GM13976 (cell line): ENCODE measurements at regions not wholly inside any gene's neighbourhood (a gene's known extent, or its start where the extent isn't known, plus 50 kb on each side); places are given as distances from the start of the nearest gene placed in this dataset.

Source experiments
- DNase-seq: peaks from one replicate; pipeline ENCODE4 v3.0.0; 2012; ENCODE audit warnings: low spot score
- in situ Hi-C: fragments of 300-500 bp; cut with MboI; formaldehyde crosslinking; loops from one replicate; pipeline ENCODE4 v1.12.0; 2022; ENCODE audit warnings: low sequenced_read_pairs, mixed read lengths, inconsistent platforms; ENCODE audit not compliant: unreplicated experiment
- TF ChIP-seq, protein P1 (sequence below): IDR thresholded peaks from 2 replicates; pipeline ENCODE4 v1.5.1; 2012; ENCODE audit warnings: borderline replicate concordance, mild to moderate bottlenecking; ENCODE audit not compliant: insufficient read depth; ENCODE audit errors: extremely low read depth, missing control alignments, control extremely low read depth

- in situ Hi-C loops = no loop called here
These were observed 409.4 kb upstream of the SASH1 start for GRCh38 chr6:147933224-147933623.

DNA sequence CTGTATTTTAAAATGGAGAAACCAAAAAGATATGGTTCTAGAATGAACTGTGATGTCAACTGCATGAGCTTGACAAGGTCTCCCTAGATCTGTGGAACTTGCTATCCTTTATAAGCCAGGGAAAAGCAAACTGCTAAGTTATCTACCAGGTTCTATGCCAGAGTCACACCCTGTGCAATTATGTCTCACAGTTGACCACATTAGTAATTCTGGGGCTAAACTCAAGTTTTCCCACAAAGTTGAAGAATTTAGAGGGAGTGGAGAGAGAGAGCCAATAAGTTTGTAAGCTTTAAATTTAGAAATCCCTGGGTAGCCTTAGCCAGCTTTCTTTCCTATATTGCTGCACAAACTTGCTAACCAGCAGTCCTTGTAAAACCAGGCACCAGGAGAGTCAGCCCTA is 407.0 kb upstream of the SASH1 start:
- no peak for DNase-seq
- TF ChIP-seq, protein P1, sequence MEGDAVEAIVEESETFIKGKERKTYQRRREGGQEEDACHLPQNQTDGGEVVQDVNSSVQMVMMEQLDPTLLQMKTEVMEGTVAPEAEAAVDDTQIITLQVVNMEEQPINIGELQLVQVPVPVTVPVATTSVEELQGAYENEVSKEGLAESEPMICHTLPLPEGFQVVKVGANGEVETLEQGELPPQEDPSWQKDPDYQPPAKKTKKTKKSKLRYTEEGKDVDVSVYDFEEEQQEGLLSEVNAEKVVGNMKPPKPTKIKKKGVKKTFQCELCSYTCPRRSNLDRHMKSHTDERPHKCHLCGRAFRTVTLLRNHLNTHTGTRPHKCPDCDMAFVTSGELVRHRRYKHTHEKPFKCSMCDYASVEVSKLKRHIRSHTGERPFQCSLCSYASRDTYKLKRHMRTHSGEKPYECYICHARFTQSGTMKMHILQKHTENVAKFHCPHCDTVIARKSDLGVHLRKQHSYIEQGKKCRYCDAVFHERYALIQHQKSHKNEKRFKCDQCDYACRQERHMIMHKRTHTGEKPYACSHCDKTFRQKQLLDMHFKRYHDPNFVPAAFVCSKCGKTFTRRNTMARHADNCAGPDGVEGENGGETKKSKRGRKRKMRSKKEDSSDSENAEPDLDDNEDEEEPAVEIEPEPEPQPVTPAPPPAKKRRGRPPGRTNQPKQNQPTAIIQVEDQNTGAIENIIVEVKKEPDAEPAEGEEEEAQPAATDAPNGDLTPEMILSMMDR = no peak

More at GRCh38 chr6:147933224-147933623, 409.4 kb upstream of the SASH1 start:
- DNase-seq = no peak
- TF ChIP-seq, protein P1 = no peak

DNA sequence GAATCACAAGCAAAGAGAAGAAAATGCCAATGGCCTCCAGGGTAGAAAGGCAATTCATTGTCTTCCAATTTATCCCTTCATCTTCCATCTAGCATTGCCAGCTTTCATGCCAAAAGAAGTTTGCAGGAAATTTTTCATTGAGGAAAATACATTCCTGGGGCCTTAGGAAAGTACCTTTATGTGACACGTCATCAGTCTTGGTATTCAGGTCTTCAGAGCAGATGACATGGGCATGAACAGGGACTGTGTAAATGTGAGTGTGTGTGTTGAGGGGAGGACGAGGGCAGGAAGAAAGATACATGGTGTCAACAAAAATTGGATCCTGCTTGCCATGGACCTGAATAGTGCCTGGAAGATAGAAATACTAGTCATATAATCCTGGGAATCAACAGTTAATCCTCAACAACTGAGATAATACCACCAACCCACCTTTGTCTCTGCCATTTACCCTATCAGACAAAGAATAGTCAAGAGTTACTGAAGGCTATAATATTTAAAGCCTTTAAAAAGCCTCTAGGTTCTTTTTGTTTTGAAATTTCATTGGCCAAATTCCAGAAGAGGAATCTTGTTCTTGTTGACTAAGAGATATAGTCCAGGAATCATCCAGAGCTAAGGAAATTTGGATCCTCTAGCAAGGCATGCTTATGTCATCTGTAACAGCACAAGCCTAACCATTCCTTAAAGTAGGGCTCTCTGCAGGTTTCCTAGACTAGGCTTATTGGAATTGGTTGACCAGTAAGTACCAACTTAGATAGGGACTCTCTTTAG is 405.8 kb upstream of the SASH1 start:
- no peak for DNase-seq
- TF ChIP-seq, protein P1 = no peak
- in situ Hi-C loops = no loop called here

More for the DNA sequence above, 407.0 kb upstream of the SASH1 start:
- in situ Hi-C loops = no loop called here

GRCh38 chr6:147941143-147941542 is 401.5 kb upstream of the SASH1 start:
- TF ChIP-seq, protein P1 = no peak
- in situ Hi-C loops = no loop called here
- DNase-seq = no peak

DNA sequence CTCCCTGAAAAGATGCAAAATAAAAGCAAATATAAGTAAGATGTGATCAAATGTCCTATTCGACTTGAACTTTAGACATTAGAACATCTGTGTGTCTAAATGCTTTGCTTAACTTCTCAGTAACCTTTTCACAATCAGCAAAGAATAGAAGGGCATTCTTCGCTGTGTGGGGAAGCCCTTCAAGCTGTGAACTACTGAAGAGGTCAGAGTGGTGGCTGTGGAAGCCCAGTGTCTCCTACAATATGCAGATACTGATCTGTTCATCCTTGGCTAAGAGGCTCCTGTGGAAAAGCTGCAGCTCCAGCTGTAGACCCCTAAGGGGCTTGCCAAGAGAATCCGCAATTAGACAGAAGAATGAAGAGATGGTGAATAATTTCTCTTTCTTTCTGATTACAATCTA is 400.3 kb upstream of the SASH1 start:
- TF ChIP-seq, protein P1 = no peak

DNA sequence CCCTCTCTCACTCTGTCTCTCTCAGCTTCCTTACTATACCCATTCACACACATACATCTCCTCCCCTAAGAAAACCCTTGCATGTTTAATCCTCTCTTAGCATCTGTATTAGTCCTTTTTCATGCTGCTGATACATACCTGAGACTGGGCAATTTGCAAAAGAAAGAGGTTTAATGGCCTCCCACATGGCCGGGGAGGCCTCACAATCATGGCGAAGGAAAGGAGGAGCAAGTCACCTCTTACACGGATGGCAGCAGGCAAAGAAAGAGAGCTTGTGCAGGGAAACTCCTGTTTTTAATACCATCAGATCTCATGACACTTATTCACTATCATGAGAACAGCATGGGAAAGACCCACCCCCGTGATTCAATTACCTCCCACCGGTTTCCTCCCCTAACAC is 398.5 kb upstream of the SASH1 start:
- TF ChIP-seq, protein P1 = no peak
- DNase-seq = no peak
- in situ Hi-C loops = no loop called here

More for the DNA sequence above, 400.3 kb upstream of the SASH1 start:
- no peak for DNase-seq
- in situ Hi-C loops = no loop called here
